ENCODE measurements at regions not wholly inside any gene's neighbourhood (a gene's known extent, or its start where the extent isn't known, plus 50 kb on each side); places are given as distances from the start of the nearest gene placed in this dataset.

DNA sequence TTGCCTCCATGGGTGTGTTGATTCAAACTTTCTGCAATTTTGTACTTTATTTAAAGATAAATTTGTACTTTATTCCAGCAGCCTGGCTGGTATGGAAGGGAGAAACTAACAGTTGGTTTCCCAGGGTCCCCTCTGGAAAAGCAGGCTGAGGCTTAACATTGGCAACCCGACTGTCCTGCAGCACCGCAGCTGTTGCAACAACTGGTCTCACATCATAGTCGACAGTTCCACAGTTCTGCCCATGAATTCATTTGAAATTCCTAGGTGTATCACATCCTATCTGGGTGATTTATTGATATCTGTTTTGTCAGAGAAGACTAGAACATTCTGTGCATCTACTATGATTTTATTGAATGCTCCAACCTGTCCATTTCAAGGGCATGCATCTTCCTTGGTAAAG, 98.8 kb upstream of the GATB start:
- ChIA-PET RAD21 (ENCODE audit: unreplicated experiment) (no interaction called here), POLR2A (no interaction called here), CTCF (no interaction called here), SMC1A (ENCODE audit: uncharacterized antibody, unreplicated experiment) (no interaction called here)
- Histone ChIP-seq H3K9me3 (replicated peaks; ENCODE audit: control insufficient read depth, insufficient read depth, low read length) (no peaks in the 10 kb centered on the region; the same call in 2 of the 3 replicates), H3K27ac (ENCODE audit: control insufficient read depth, insufficient read depth) (no peak overlapping the region), H2AFZ (ENCODE audit: control insufficient read depth, low read depth, low read length) (no peak overlapping the region), H3K27me3 (replicated peaks in 1 of 2; ENCODE audit: control insufficient read depth in 2 of 2, insufficient read depth in 2 of 2, low read length in 1 of 2) (no peaks in the 10 kb centered on the region; a peak in 1 of 4 replicates), H3K4me3 (no peak overlapping the region), H4K20me1 (ENCODE audit: control insufficient read depth, insufficient read depth) (no peaks in the 10 kb centered on the region), H3K36me3 (ENCODE audit: control insufficient read depth in 2 of 2, insufficient read depth in 2 of 2, low read length in 1 of 2) (no peaks in the 10 kb centered on the region), H3K4me1 (ENCODE audit: control insufficient read depth, insufficient read depth, low read length) (no peaks in the 10 kb centered on the region), H3K9ac (ENCODE audit: control insufficient read depth, insufficient read depth, low read length) (no peak overlapping the region), H3K79me2 (ENCODE audit: control insufficient read depth, insufficient read depth, low read length) (no peaks in the 10 kb centered on the region), H3K4me2 (ENCODE audit: control insufficient read depth, insufficient read depth) (no peak overlapping the region)
- no peak for FAIRE-seq
- intact Hi-C loops (cut with micrococcal nuclease; ENCODE audit: unreplicated experiment), result no loop called here
- BruUV-seq (replicated peaks), result no TSS peak
- 32% methylated on average over 3 of the region's 3 CpGs for WGBS (ENCODE audit: insufficient coverage, insufficient replicate concordance, low lambda C conversion rate, missing lambda C conversion rate)
- in situ Hi-C loops (cut with MboI), result no loop called here
- no peak for ATAC-seq
- no peak for DNase-seq (ENCODE audit: low read depth, low spot score)
- TF ChIP-seq JUNB (IDR thresholded peaks at IDR 0.05) (no peak), BRCA1 (IDR thresholded peaks at IDR 0.05; ENCODE audit: low read depth, low read length) (no peak), ZNF274 (IDR thresholded peaks at IDR 0.05; ENCODE audit: insufficient read depth, insufficient read length) (no peak), MYB (IDR thresholded peaks at IDR 0.05; ENCODE audit: borderline replicate concordance, low read depth, low read length) (no peak), HCFC1 (IDR thresholded peaks at IDR 0.05; ENCODE audit: low read length) (no peak), KLF5 (IDR thresholded peaks at IDR 0.05; ENCODE audit: partially characterized antibody) (no peak), POLR2AphosphoS5 (IDR thresholded peaks at IDR 0.05; ENCODE audit: low read length) (no peak), SMAD5 (IDR thresholded peaks at IDR 0.05; ENCODE audit: low read depth) (no peak)

DNA sequence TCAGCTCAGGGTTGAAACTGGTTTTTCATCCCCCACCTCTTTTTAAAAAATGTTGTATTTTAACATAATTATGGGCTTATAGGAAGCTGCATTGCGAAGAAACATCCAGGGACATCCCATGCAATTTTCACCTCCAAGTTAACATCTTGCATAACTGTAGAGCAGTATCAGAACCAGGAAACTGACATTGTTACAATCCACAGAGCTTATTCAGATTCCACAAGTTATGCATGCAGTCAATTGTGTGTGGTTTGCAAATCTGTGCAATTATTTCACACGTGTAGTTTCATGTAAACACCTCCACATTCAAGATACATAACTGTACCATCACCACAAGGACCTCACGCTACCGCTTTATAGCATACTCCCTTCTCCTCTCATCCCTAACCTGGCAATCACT, 97.5 kb upstream of the GATB start:
- no peaks in the 10 kb centered on the region for H4K20me1 ChIP-seq (ENCODE audit: control insufficient read depth, insufficient read depth)
- ChIA-PET SMC1A (ENCODE audit: uncharacterized antibody, unreplicated experiment) (no interaction called here), RAD21 (ENCODE audit: unreplicated experiment) (no interaction called here), POLR2A (no interaction called here), CTCF (no interaction called here)
- no TSS peak for BruUV-seq (replicated peaks)
- H3K27ac ChIP-seq (ENCODE audit: control insufficient read depth, insufficient read depth), result no peak overlapping the region
- H3K9me3 ChIP-seq (replicated peaks; ENCODE audit: control insufficient read depth, insufficient read depth, low read length), result no peaks in the 10 kb centered on the region; the same call in 2 of the 3 replicates
- no peak overlapping the region for H3K4me3 ChIP-seq
- no peak overlapping the region for H3K9ac ChIP-seq (ENCODE audit: control insufficient read depth, insufficient read depth, low read length)
- H3K4me1 ChIP-seq (ENCODE audit: control insufficient read depth, insufficient read depth, low read length), result no peaks in the 10 kb centered on the region
- H2AFZ ChIP-seq (ENCODE audit: control insufficient read depth, low read depth, low read length), result no peak overlapping the region
- 58% methylated on average over 4 of the region's 4 CpGs for WGBS (ENCODE audit: insufficient coverage, insufficient replicate concordance, low lambda C conversion rate, missing lambda C conversion rate)
- H3K27me3 ChIP-seq (replicated peaks in 1 of 2; ENCODE audit: control insufficient read depth in 2 of 2, insufficient read depth in 2 of 2, low read length in 1 of 2), result no peaks in the 10 kb centered on the region; a peak in 1 of 4 replicates
- no peak overlapping the region for H3K4me2 ChIP-seq (ENCODE audit: control insufficient read depth, insufficient read depth)
- in situ Hi-C loops (cut with MboI) (no loop called here), intact Hi-C loops (cut with micrococcal nuclease; ENCODE audit: unreplicated experiment) (no loop called here)
- no peak for DNase-seq (ENCODE audit: low read depth, low spot score)
- H3K36me3 ChIP-seq (ENCODE audit: control insufficient read depth in 2 of 2, insufficient read depth in 2 of 2, low read length in 1 of 2), result no peaks in the 10 kb centered on the region
- FAIRE-seq, result no peak
- no peak for ATAC-seq
- H3K79me2 ChIP-seq (ENCODE audit: control insufficient read depth, insufficient read depth, low read length), result no peaks in the 10 kb centered on the region
- TF ChIP-seq ZNF384 (IDR thresholded peaks at IDR 0.05; ENCODE audit: borderline replicate concordance, low read depth, low read length), result no peak
- TF ChIP-seq ZNF207 (IDR thresholded peaks at IDR 0.05; ENCODE audit: borderline replicate concordance), result no peak
- TF ChIP-seq, protein P1, sequence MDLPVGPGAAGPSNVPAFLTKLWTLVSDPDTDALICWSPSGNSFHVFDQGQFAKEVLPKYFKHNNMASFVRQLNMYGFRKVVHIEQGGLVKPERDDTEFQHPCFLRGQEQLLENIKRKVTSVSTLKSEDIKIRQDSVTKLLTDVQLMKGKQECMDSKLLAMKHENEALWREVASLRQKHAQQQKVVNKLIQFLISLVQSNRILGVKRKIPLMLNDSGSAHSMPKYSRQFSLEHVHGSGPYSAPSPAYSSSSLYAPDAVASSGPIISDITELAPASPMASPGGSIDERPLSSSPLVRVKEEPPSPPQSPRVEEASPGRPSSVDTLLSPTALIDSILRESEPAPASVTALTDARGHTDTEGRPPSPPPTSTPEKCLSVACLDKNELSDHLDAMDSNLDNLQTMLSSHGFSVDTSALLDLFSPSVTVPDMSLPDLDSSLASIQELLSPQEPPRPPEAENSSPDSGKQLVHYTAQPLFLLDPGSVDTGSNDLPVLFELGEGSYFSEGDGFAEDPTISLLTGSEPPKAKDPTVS (IDR thresholded peaks at IDR 0.05; ENCODE audit: low read depth, low read length), result no peak
- TF ChIP-seq FOS (IDR thresholded peaks at IDR 0.05; ENCODE audit: borderline replicate concordance, extremely low read depth, insufficient read length), result no peak
- TF ChIP-seq, protein P2, sequence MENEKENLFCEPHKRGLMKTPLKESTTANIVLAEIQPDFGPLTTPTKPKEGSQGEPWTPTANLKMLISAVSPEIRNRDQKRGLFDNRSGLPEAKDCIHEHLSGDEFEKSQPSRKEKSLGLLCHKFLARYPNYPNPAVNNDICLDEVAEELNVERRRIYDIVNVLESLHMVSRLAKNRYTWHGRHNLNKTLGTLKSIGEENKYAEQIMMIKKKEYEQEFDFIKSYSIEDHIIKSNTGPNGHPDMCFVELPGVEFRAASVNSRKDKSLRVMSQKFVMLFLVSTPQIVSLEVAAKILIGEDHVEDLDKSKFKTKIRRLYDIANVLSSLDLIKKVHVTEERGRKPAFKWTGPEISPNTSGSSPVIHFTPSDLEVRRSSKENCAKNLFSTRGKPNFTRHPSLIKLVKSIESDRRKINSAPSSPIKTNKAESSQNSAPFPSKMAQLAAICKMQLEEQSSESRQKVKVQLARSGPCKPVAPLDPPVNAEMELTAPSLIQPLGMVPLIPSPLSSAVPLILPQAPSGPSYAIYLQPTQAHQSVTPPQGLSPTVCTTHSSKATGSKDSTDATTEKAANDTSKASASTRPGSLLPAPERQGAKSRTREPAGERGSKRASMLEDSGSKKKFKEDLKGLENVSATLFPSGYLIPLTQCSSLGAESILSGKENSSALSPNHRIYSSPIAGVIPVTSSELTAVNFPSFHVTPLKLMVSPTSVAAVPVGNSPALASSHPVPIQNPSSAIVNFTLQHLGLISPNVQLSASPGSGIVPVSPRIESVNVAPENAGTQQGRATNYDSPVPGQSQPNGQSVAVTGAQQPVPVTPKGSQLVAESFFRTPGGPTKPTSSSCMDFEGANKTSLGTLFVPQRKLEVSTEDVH (IDR thresholded peaks at IDR 0.05; ENCODE audit: low read depth, partially characterized antibody), result no peak

Data from GM12878 (cell line).